Mesendoderm (in vitro differentiated cells): ENCODE measurements at regions not wholly inside any gene's neighbourhood (a gene's known extent, or its start where the extent isn't known, plus 50 kb on each side); places are given as distances from the start of the nearest gene placed in this dataset.
"Not testable (repeated sequence)": the region's sequence is repeated elsewhere in the genome, so short reads cannot be mapped to it uniquely, and the experiment has no call there.

Experiments
- DNase-seq: peaks from one replicate; pipeline ENCODE4 v3.0.0; 2013
- H2AK5ac ChIP-seq: 2 replicates; pipeline ENCODE4 v1.6.1; 2013; ENCODE audit warnings: low read length, inconsistent platforms
- H2BK120ac ChIP-seq: 2 replicates; pipeline ENCODE4 v1.6.1; 2013; ENCODE audit warnings: low read depth, mild to moderate bottlenecking, low read length, moderate library complexity, mixed read lengths
- H2BK15ac ChIP-seq: replicated peaks from 2 replicates; pipeline ENCODE4 v1.6.1; 2013; ENCODE audit warnings: low read depth, mild to moderate bottlenecking, moderate library complexity
- H2BK5ac ChIP-seq: 2 replicates; pipeline ENCODE4 v1.6.1; 2013; ENCODE audit warnings: low read length, inconsistent platforms
- H3K18ac ChIP-seq: 2 replicates; pipeline ENCODE4 v1.6.1; 2013; ENCODE audit warnings: mild to moderate bottlenecking, low read length, mixed read lengths
- H3K23ac ChIP-seq: one replicate; pipeline ENCODE4 v1.6.1; 2013; ENCODE audit warnings: low read length
- H3K27ac ChIP-seq: 2 replicates; pipeline ENCODE4 v1.5.1; 2013; ENCODE audit warnings: low read depth, mild to moderate bottlenecking, inconsistent platforms, low read length, moderate library complexity
- H3K27me3 ChIP-seq: 2 replicates; pipeline ENCODE4 v1.6.1; 2013; ENCODE audit warnings: low read length, control low read depth, mild to moderate bottlenecking, inconsistent platforms; ENCODE audit not compliant: insufficient read depth, poor library complexity
- H3K36me3 ChIP-seq: 2 replicates; pipeline ENCODE4 v1.6.1; 2013; ENCODE audit warnings: low read length, inconsistent platforms; ENCODE audit not compliant: control insufficient read depth, insufficient read depth
- H3K4ac ChIP-seq: one replicate; pipeline ENCODE4 v1.6.1; 2013; ENCODE audit warnings: low read depth, mild to moderate bottlenecking, low read length, moderate library complexity
- H3K4me1 ChIP-seq: 2 replicates; pipeline ENCODE4 v1.6.1; 2013; ENCODE audit warnings: low read depth, low read length, inconsistent platforms; ENCODE audit not compliant: control insufficient read depth
- H3K4me2 ChIP-seq: 2 replicates; pipeline ENCODE4 v1.6.1; 2013; ENCODE audit warnings: low read length
- H3K4me3 ChIP-seq: 2 replicates; pipeline ENCODE4 v1.5.1; 2013; ENCODE audit warnings: mild to moderate bottlenecking, low read length
- H3K56ac ChIP-seq: one replicate; pipeline ENCODE4 v1.6.1; 2013; ENCODE audit warnings: low read length
- H3K79me1 ChIP-seq: 2 replicates; pipeline ENCODE4 v1.6.1; 2013; ENCODE audit warnings: low read length, inconsistent platforms
- H3K79me2 ChIP-seq: 2 replicates; pipeline ENCODE4 v1.6.1; 2013; ENCODE audit warnings: mild to moderate bottlenecking, low read length; ENCODE audit not compliant: control insufficient read depth, insufficient read depth
- H3K9ac ChIP-seq: 2 replicates; pipeline ENCODE4 v1.6.1; 2013; ENCODE audit warnings: low read length, inconsistent platforms
- H4K5ac ChIP-seq: one replicate; pipeline ENCODE4 v1.6.1; 2013; ENCODE audit warnings: low read length
- H4K8ac ChIP-seq: one replicate; pipeline ENCODE4 v1.6.1; 2013; ENCODE audit warnings: low read depth, mild to moderate bottlenecking, control low read depth, low read length, moderate library complexity
- WGBS: extraction: QIAGEN DNeasy Blood & Tissue Kit; methylation state at CpG from one replicate; pipeline ENCODE4 v1.1.7; 2013; ENCODE audit warnings: low lambda C conversion rate, missing lambda C conversion rate; ENCODE audit not compliant: insufficient coverage; ENCODE audit errors: extremely low coverage; 5-methylcytosine and 5-hydroxymethylcytosine counted together

GRCh38 chr3:166836836-166837235 lies 543.3 kb downstream of the ZBBX start:
- no peaks in the 10 kb centered on the region for H3K79me2 ChIP-seq
- no peaks in the 10 kb centered on the region for H3K4me1 ChIP-seq
- H3K27ac ChIP-seq, result no peak overlapping the region
- no peaks in the 10 kb centered on the region for H3K27me3 ChIP-seq
- no peaks in the 10 kb centered on the region for H3K79me1 ChIP-seq
- no CpG with 5 or more reads among the region's 1 CpG for WGBS
- no peak overlapping the region for H2BK15ac ChIP-seq
- no peak overlapping the region for H3K4ac ChIP-seq
- no peak overlapping the region for H3K18ac ChIP-seq
- no peak overlapping the region for H3K4me2 ChIP-seq
- H4K5ac ChIP-seq, result no peak overlapping the region
- H3K36me3 ChIP-seq, result no peaks in the 10 kb centered on the region
- H2BK120ac ChIP-seq, result no peak overlapping the region
- H3K23ac ChIP-seq, result no peak overlapping the region
- no peak for DNase-seq
- no peak overlapping the region for H3K56ac ChIP-seq
- H2AK5ac ChIP-seq, result no peak overlapping the region
- no peak overlapping the region for H2BK5ac ChIP-seq
- H4K8ac ChIP-seq, result no peak overlapping the region
- H3K9ac ChIP-seq, result no peak overlapping the region
- no peak overlapping the region for H3K4me3 ChIP-seq

- WGBS, result no CpG with 5 or more reads among the region's 3 CpGs
- Histone ChIP-seq H2BK15ac (no peak overlapping the region), H3K4me3 (no peak overlapping the region), H3K79me2 (no peaks in the 10 kb centered on the region), H3K4me2 (no peak overlapping the region), H3K9ac (no peak overlapping the region), H3K27ac (no peak overlapping the region), H2AK5ac (no peak overlapping the region), H4K8ac (no peak overlapping the region), H3K18ac (no peak overlapping the region), H3K4me1 (no peaks in the 10 kb centered on the region), H3K27me3 (no peaks in the 10 kb centered on the region), H3K4ac (no peak overlapping the region), H3K79me1 (no peaks in the 10 kb centered on the region), H2BK120ac (no peak overlapping the region), H4K5ac (no peak overlapping the region), H2BK5ac (no peak overlapping the region), H3K56ac (no peak overlapping the region), H3K23ac (no peak overlapping the region), H3K36me3 (no peaks in the 10 kb centered on the region)
- DNase-seq, result no peak
Measured at GRCh38 chr3:166829896-166830295, 550.2 kb downstream of the ZBBX start.

- Histone ChIP-seq H2BK5ac (no peak overlapping the region), H3K9ac (no peak overlapping the region), H3K36me3 (no peaks in the 10 kb centered on the region), H3K27ac (no peak overlapping the region), H3K27me3 (no peaks in the 10 kb centered on the region), H3K4me2 (no peak overlapping the region), H2AK5ac (no peak overlapping the region), H3K23ac (no peak overlapping the region), H3K4me1 (no peaks in the 10 kb centered on the region), H4K8ac (no peak overlapping the region), H3K18ac (no peak overlapping the region), H2BK120ac (no peak overlapping the region), H2BK15ac (no peak overlapping the region), H3K4me3 (no peak overlapping the region), H4K5ac (no peak overlapping the region), H3K56ac (no peak overlapping the region), H3K79me1 (no peaks in the 10 kb centered on the region), H3K79me2 (no peaks in the 10 kb centered on the region), H3K4ac (no peak overlapping the region)
- no peak for DNase-seq
Measured at GRCh38 chr3:166818464-166818863, 561.6 kb downstream of the ZBBX start.

- not testable (repeated sequence) for H3K4me2 ChIP-seq, H2BK5ac ChIP-seq, H3K4ac ChIP-seq, DNase-seq, H3K4me3 ChIP-seq, H3K36me3 ChIP-seq, H4K8ac ChIP-seq, H4K5ac ChIP-seq, H3K79me1 ChIP-seq, H3K27ac ChIP-seq, H3K9ac ChIP-seq, H3K27me3 ChIP-seq, H3K23ac ChIP-seq, H3K4me1 ChIP-seq, H3K56ac ChIP-seq, H2AK5ac ChIP-seq, H3K79me2 ChIP-seq, H3K18ac ChIP-seq, H2BK15ac ChIP-seq, H2BK120ac ChIP-seq
- WGBS, result no CpG with 5 or more reads among the region's 6 CpGs
Measured at GRCh38 chr3:166817269-166817668, 562.8 kb downstream of the ZBBX start.

- Histone ChIP-seq H4K5ac (no peak overlapping the region), H3K4me2 (no peak overlapping the region), H3K56ac (no peak overlapping the region), H2BK15ac (no peak overlapping the region), H2BK5ac (no peak overlapping the region), H3K79me1 (no peaks in the 10 kb centered on the region), H4K8ac (no peak overlapping the region), H3K36me3 (no peaks in the 10 kb centered on the region), H3K23ac (no peak overlapping the region), H3K4ac (no peak overlapping the region), H3K9ac (no peak overlapping the region), H3K27me3 (no peaks in the 10 kb centered on the region), H3K18ac (no peak overlapping the region), H3K27ac (no peak overlapping the region), H2AK5ac (no peak overlapping the region), H3K4me1 (no peaks in the 10 kb centered on the region), H3K4me3 (no peak overlapping the region), H2BK120ac (no peak overlapping the region), H3K79me2 (no peaks in the 10 kb centered on the region)
- WGBS, result no CpG with 5 or more reads among the region's 23 CpGs
- no peak for DNase-seq
Measured at GRCh38 chr3:166810741-166811445, 569.2 kb downstream of the ZBBX start.

GRCh38 chr3:166809520-166809919 lies 570.6 kb downstream of the ZBBX start:
- H3K9ac ChIP-seq, result no peak overlapping the region
- no peak overlapping the region for H3K4ac ChIP-seq
- no peaks in the 10 kb centered on the region for H3K36me3 ChIP-seq
- H3K79me2 ChIP-seq, result no peaks in the 10 kb centered on the region
- H3K18ac ChIP-seq, result no peak overlapping the region
- H2BK5ac ChIP-seq, result no peak overlapping the region
- H3K79me1 ChIP-seq, result no peaks in the 10 kb centered on the region
- H3K4me3 ChIP-seq, result no peak overlapping the region
- H4K8ac ChIP-seq, result no peak overlapping the region
- H3K4me2 ChIP-seq, result no peak overlapping the region
- no peaks in the 10 kb centered on the region for H3K4me1 ChIP-seq
- no peak overlapping the region for H3K56ac ChIP-seq
- DNase-seq, result peak; percentile 56
- no CpG with 5 or more reads among the region's 4 CpGs for WGBS
- H4K5ac ChIP-seq, result no peak overlapping the region
- no peak overlapping the region for H3K27ac ChIP-seq
- no peak overlapping the region for H3K23ac ChIP-seq
- H3K27me3 ChIP-seq, result no peaks in the 10 kb centered on the region
- H2AK5ac ChIP-seq, result no peak overlapping the region
- H2BK15ac ChIP-seq, result no peak overlapping the region
- no peak overlapping the region for H2BK120ac ChIP-seq
